Activated CD4-positive, alpha-beta T cell treated with anti-CD3 and anti-CD28 coated beads for 36 hours (primary cell): ENCODE measurements at regions not wholly inside any gene's neighbourhood (a gene's known extent, or its start where the extent isn't known, plus 50 kb on each side); places are given as distances from the start of the nearest gene placed in this dataset.

Experiments used
- ATAC-seq: fragments of 200-7000 bp; cut with Tn5 transposase; one replicate; pipeline ENCODE4 v1.10.0; 2021; ENCODE audit warnings: mild to moderate bottlenecking, moderate library complexity
- CTCF ChIA-PET: fragments of 350-600 bp; sonication (Branson Sonifier 250); formaldehyde crosslinking; loops from one replicate; lab custom pipeline; 2021; ENCODE audit warnings: antibody characterized with exemption; lab: Charles Lee
- POLR2A ChIA-PET: fragments of 350-600 bp; sonication (Branson Sonifier 250); formaldehyde crosslinking; loops from one replicate; lab custom pipeline; 2021; ENCODE audit warnings: antibody characterized with exemption, inconsistent platforms; lab: Charles Lee
- DNase-seq: peaks from one replicate; pipeline ENCODE4 v3.0.0-alpha.2; 2020
- H3K27ac Mint-ChIP-seq: one replicate; pipeline ENCODE4 v1.8.0; 2021; ENCODE audit warnings: mixed read lengths
- H3K27me3 Mint-ChIP-seq: one replicate; pipeline ENCODE4 v1.8.0; 2021; ENCODE audit warnings: mixed read lengths
- H3K36me3 Mint-ChIP-seq: one replicate; pipeline ENCODE4 v1.8.0; 2021; ENCODE audit warnings: low read depth, mixed read lengths
- H3K4me1 Mint-ChIP-seq: one replicate; pipeline ENCODE4 v1.8.0; 2021; ENCODE audit warnings: mixed read lengths
- H3K4me3 Mint-ChIP-seq: one replicate; pipeline ENCODE4 v1.8.0; 2021; ENCODE audit warnings: mild to moderate bottlenecking, moderate library complexity, mixed read lengths
- H3K9me3 Mint-ChIP-seq: one replicate; pipeline ENCODE4 v1.8.0; 2021; ENCODE audit warnings: low read depth, mixed read lengths
- intact Hi-C, 2 experiments: fragments of 100-400 bp; cut with DNase I in 1 of 2; cut with micrococcal nuclease in 1 of 2; formaldehyde crosslinking; loops; one replicate each; pipeline versions ENCODE4 v1.14.2 to v1.15.1; 2022 to 2024; cut with DNase I, micrococcal nuclease

GRCh38 chr4:181213551-181213950 lies 1029.7 kb upstream of the TENM3 start:
- ChIA-PET POLR2A (no interaction called here), CTCF (interaction anchor here (0.7 kb wide), 1 partner anchor 295 kb away, joined by 5 read pairs; no protein-coding TSS in a partner anchor)
- intact Hi-C loops, result no loop called here
- DNase-seq (no peak), ATAC-seq (no peak)
- Mint-ChIP-seq H3K4me3 (no peak overlapping the region), H3K36me3 (no peaks in the 10 kb centered on the region), H3K9me3 (peaks cover 1% of the 10 kb centered on the region), H3K27me3 (peaks cover 2% of the 10 kb centered on the region), H3K27ac (no peak overlapping the region), H3K4me1 (no peaks in the 10 kb centered on the region)

GRCh38 chr4:181216501-181216900 lies 1026.7 kb upstream of the TENM3 start:
- POLR2A ChIA-PET, result no interaction called here
- Mint-ChIP-seq H3K27me3 (peaks cover 2% of the 10 kb centered on the region), H3K4me3 (no peak overlapping the region), H3K4me1 (no peaks in the 10 kb centered on the region), H3K36me3 (no peaks in the 10 kb centered on the region), H3K27ac (no peak overlapping the region), H3K9me3 (no peaks in the 10 kb centered on the region)
- intact Hi-C loops, result no loop called here
- ATAC-seq (no peak), DNase-seq (no peak)
- CTCF ChIA-PET, result no interaction called here

- Mint-ChIP-seq H3K9me3 (peaks cover 3% of the 10 kb centered on the region), H3K27ac (no peak overlapping the region), H3K36me3 (no peaks in the 10 kb centered on the region), H3K27me3 (peaks cover 2% of the 10 kb centered on the region), H3K4me1 (no peaks in the 10 kb centered on the region), H3K4me3 (no peak overlapping the region)
- ATAC-seq, result no peak
- ChIA-PET POLR2A (no interaction called here), CTCF (no interaction called here)
- intact Hi-C loops, result no loop called here
- DNase-seq, result no peak
Observed at GRCh38 chr4:181219783-181220416, 1023.3 kb upstream of the TENM3 start.

- H3K4me3 Mint-ChIP-seq, result no peak overlapping the region
- H3K9me3 Mint-ChIP-seq, result peaks cover 3% of the 10 kb centered on the region
- intact Hi-C loops, result no loop called here
- CTCF ChIA-PET, result no interaction called here
- no peaks in the 10 kb centered on the region for H3K4me1 Mint-ChIP-seq
- POLR2A ChIA-PET, result no interaction called here
- ATAC-seq (no peak), DNase-seq (no peak)
- H3K27me3 Mint-ChIP-seq, result no peaks in the 10 kb centered on the region
- no peak overlapping the region for H3K27ac Mint-ChIP-seq
- H3K36me3 Mint-ChIP-seq, result no peaks in the 10 kb centered on the region
Observed at GRCh38 chr4:181224852-181225251, 1018.4 kb upstream of the TENM3 start.

GRCh38 chr4:181225616-181226261 lies 1017.5 kb upstream of the TENM3 start:
- CTCF ChIA-PET, result no interaction called here
- no peak overlapping the region for H3K27ac Mint-ChIP-seq
- no peaks in the 10 kb centered on the region for H3K4me1 Mint-ChIP-seq
- H3K36me3 Mint-ChIP-seq, result no peaks in the 10 kb centered on the region
- H3K4me3 Mint-ChIP-seq, result no peak overlapping the region
- intact Hi-C loops, result no loop called here
- peaks cover 3% of the 10 kb centered on the region for H3K9me3 Mint-ChIP-seq
- DNase-seq, result no peak
- ATAC-seq, result no peak
- POLR2A ChIA-PET, result no interaction called here
- H3K27me3 Mint-ChIP-seq, result no peaks in the 10 kb centered on the region

- H3K4me3 Mint-ChIP-seq, result no peak overlapping the region
- no peak overlapping the region for H3K27ac Mint-ChIP-seq
- no peaks in the 10 kb centered on the region for H3K4me1 Mint-ChIP-seq
- H3K9me3 Mint-ChIP-seq, result no peaks in the 10 kb centered on the region
- DNase-seq (no peak), ATAC-seq (no peak)
- no peaks in the 10 kb centered on the region for H3K27me3 Mint-ChIP-seq
- intact Hi-C loops, result no loop called here
- POLR2A ChIA-PET, result no interaction called here
- no peaks in the 10 kb centered on the region for H3K36me3 Mint-ChIP-seq
- CTCF ChIA-PET, result no interaction called here
Observed at GRCh38 chr4:181234951-181235680, 1008.1 kb upstream of the TENM3 start.

- POLR2A ChIA-PET, result no interaction called here
- ATAC-seq, result no peak
- Mint-ChIP-seq H3K9me3 (peaks cover 5% of the 10 kb centered on the region), H3K27me3 (no peaks in the 10 kb centered on the region), H3K27ac (no peak overlapping the region), H3K4me1 (no peaks in the 10 kb centered on the region), H3K36me3 (no peaks in the 10 kb centered on the region), H3K4me3 (no peak overlapping the region)
- intact Hi-C loops, result no loop called here
- CTCF ChIA-PET, result interaction anchor here (0.6 kb wide), 1 partner anchor 39 kb away, joined by 4 read pairs; no protein-coding TSS in a partner anchor
- DNase-seq, result no peak
Observed at GRCh38 chr4:181245326-181245725, 997.9 kb upstream of the TENM3 start.

GRCh38 chr4:181249031-181249430 lies 994.2 kb upstream of the TENM3 start:
- intact Hi-C loops, result no loop called here
- H3K4me3 Mint-ChIP-seq, result no peak overlapping the region

GRCh38 chr4:181254771-181255170 lies 988.4 kb upstream of the TENM3 start:
- DNase-seq (no peak), ATAC-seq (no peak)
- peaks cover 3% of the 10 kb centered on the region for H3K9me3 Mint-ChIP-seq
- H3K4me1 Mint-ChIP-seq, result no peaks in the 10 kb centered on the region
- ChIA-PET POLR2A (no interaction called here), CTCF (interaction anchor here (0.6 kb wide), 1 partner anchor 37 kb away, joined by 3 read pairs; no protein-coding TSS in a partner anchor)
- no peak overlapping the region for H3K27ac Mint-ChIP-seq
- H3K27me3 Mint-ChIP-seq, result no peaks in the 10 kb centered on the region
- intact Hi-C loops, result no loop called here
- H3K4me3 Mint-ChIP-seq, result no peak overlapping the region
- no peaks in the 10 kb centered on the region for H3K36me3 Mint-ChIP-seq

More at GRCh38 chr4:181249031-181249430, 994.2 kb upstream of the TENM3 start:
- Mint-ChIP-seq H3K27me3 (no peaks in the 10 kb centered on the region), H3K36me3 (no peaks in the 10 kb centered on the region), H3K9me3 (peaks cover 8% of the 10 kb centered on the region), H3K4me1 (no peaks in the 10 kb centered on the region), H3K27ac (no peak overlapping the region)
- CTCF ChIA-PET, result no interaction called here
- ATAC-seq (no peak), DNase-seq (no peak)
- POLR2A ChIA-PET, result no interaction called here

- H3K27ac Mint-ChIP-seq, result no peak overlapping the region
- H3K9me3 Mint-ChIP-seq, result no peaks in the 10 kb centered on the region
- no peaks in the 10 kb centered on the region for H3K27me3 Mint-ChIP-seq
- DNase-seq (no peak), ATAC-seq (no peak)
- ChIA-PET CTCF (no interaction called here), POLR2A (no interaction called here)
- H3K36me3 Mint-ChIP-seq, result no peaks in the 10 kb centered on the region
- H3K4me3 Mint-ChIP-seq, result no peak overlapping the region
- intact Hi-C loops, result no loop called here
- no peaks in the 10 kb centered on the region for H3K4me1 Mint-ChIP-seq
Observed at GRCh38 chr4:181258569-181258968, 984.6 kb upstream of the TENM3 start.

GRCh38 chr4:181259081-181259709 lies 984.0 kb upstream of the TENM3 start:
- ChIA-PET POLR2A (no interaction called here), CTCF (no interaction called here)
- Mint-ChIP-seq H3K4me3 (no peak overlapping the region), H3K27ac (no peak overlapping the region), H3K27me3 (no peaks in the 10 kb centered on the region), H3K4me1 (no peaks in the 10 kb centered on the region), H3K9me3 (no peaks in the 10 kb centered on the region), H3K36me3 (no peaks in the 10 kb centered on the region)
- intact Hi-C loops, result no loop called here
- ATAC-seq (no peak), DNase-seq (no peak)
